H9 (cell line): ENCODE measurements at regions not wholly inside any gene's neighbourhood (a gene's known extent, or its start where the extent isn't known, plus 50 kb on each side); places are given as distances from the start of the nearest gene placed in this dataset.

ENCODE experiments used
- DNase-seq: peaks from one replicate; pipeline ENCODE4 v3.0.0-alpha.2; 2017
- H2AFZ ChIP-seq: one replicate; pipeline ENCODE4 v1.6.1; 2013; ENCODE audit warnings: mild to moderate bottlenecking, low read length, control low read depth, moderate library complexity
- H2AK5ac ChIP-seq: 2 replicates; pipeline ENCODE4 v1.6.1; 2013; ENCODE audit warnings: low read length, control low read depth, mixed read lengths; ENCODE audit not compliant: insufficient read length
- H2BK120ac ChIP-seq: one replicate; pipeline ENCODE4 v1.6.1; 2013; ENCODE audit warnings: low read depth, mild to moderate bottlenecking, low read length, control low read depth, inconsistent platforms; ENCODE audit not compliant: poor library complexity, severe bottlenecking
- H2BK12ac ChIP-seq: 2 replicates; pipeline ENCODE4 v1.6.1; 2013; ENCODE audit warnings: low read length, control low read depth, mixed read lengths, low read depth; ENCODE audit not compliant: insufficient read length
- H2BK15ac ChIP-seq: 2 replicates; pipeline ENCODE4 v1.6.1; 2013; ENCODE audit warnings: low read depth, low read length, control low read depth
- H2BK20ac ChIP-seq: one replicate; pipeline ENCODE4 v1.6.1; 2013; ENCODE audit warnings: low read depth, mild to moderate bottlenecking, low read length, control low read depth, inconsistent platforms; ENCODE audit not compliant: poor library complexity, severe bottlenecking
- H2BK5ac ChIP-seq: 2 replicates; pipeline ENCODE4 v1.6.1; 2013; ENCODE audit warnings: low read length, control low read depth, mixed read lengths; ENCODE audit not compliant: insufficient read length
- H3K14ac ChIP-seq: 2 replicates; pipeline ENCODE4 v1.6.1; 2013; ENCODE audit warnings: low read length, control low read depth; ENCODE audit not compliant: insufficient read depth
- H3K18ac ChIP-seq: 2 replicates; pipeline ENCODE4 v1.6.1; 2013; ENCODE audit warnings: low read depth, mild to moderate bottlenecking, mixed read lengths, low read length, control low read depth; ENCODE audit not compliant: insufficient read length
- H3K23ac ChIP-seq: 2 replicates; pipeline ENCODE4 v1.6.1; 2013; ENCODE audit warnings: low read length, control low read depth, mixed read lengths, low read depth; ENCODE audit not compliant: insufficient read length
- H3K23me2 ChIP-seq: 2 replicates; pipeline ENCODE4 v1.6.1; 2013; ENCODE audit warnings: low read depth, mild to moderate bottlenecking, mixed read lengths, low read length, control low read depth; ENCODE audit not compliant: insufficient read length, poor library complexity, severe bottlenecking
- H3K27ac ChIP-seq: 2 replicates; pipeline ENCODE4 v1.5.1; 2013; ENCODE audit warnings: low read length, control low read depth, mixed read lengths, low read depth; ENCODE audit not compliant: insufficient read length
- H3K27me3 ChIP-seq: 2 replicates; pipeline ENCODE4 v1.6.1; 2013; ENCODE audit warnings: low read length, control low read depth, inconsistent platforms; ENCODE audit not compliant: insufficient read depth
- H3K4ac ChIP-seq: 2 replicates; pipeline ENCODE4 v1.6.1; 2013; ENCODE audit warnings: low read depth, mild to moderate bottlenecking, control low read depth, inconsistent platforms, low read length, moderate library complexity
- H3K4me1 ChIP-seq: 2 replicates; pipeline ENCODE4 v1.6.1; 2013; ENCODE audit warnings: low read length, control low read depth, inconsistent platforms; ENCODE audit not compliant: insufficient read depth
- H3K4me2 ChIP-seq: 2 replicates; pipeline ENCODE4 v1.6.1; 2013; ENCODE audit warnings: low read length, control low read depth, mixed read lengths; ENCODE audit not compliant: insufficient read length, insufficient read depth
- H3K56ac ChIP-seq: 2 replicates; pipeline ENCODE4 v1.6.1; 2013; ENCODE audit warnings: low read depth, mild to moderate bottlenecking, mixed read lengths, low read length, control low read depth; ENCODE audit not compliant: insufficient read length
- H3K79me1 ChIP-seq: 2 replicates; pipeline ENCODE4 v1.6.1; 2013; ENCODE audit warnings: low read depth, mild to moderate bottlenecking, moderate library complexity, low read length, control low read depth, inconsistent platforms; ENCODE audit not compliant: insufficient read depth, poor library complexity, severe bottlenecking
- H3K79me2 ChIP-seq: 2 replicates; pipeline ENCODE4 v1.6.1; 2013; ENCODE audit warnings: low read length, control low read depth, inconsistent platforms; ENCODE audit not compliant: insufficient read depth
- H3K9ac ChIP-seq: 2 replicates; pipeline ENCODE4 v1.6.1; 2013; ENCODE audit warnings: low read length, control low read depth, mixed read lengths; ENCODE audit not compliant: insufficient read length; ENCODE audit errors: extremely low read depth
- H3K9me3 ChIP-seq: one replicate; pipeline ENCODE4 v1.6.1; 2013; ENCODE audit warnings: low read depth, low read length, inconsistent platforms; ENCODE audit not compliant: control insufficient read depth
- H3T11ph ChIP-seq: one replicate; pipeline ENCODE4 v1.6.1; 2013; ENCODE audit warnings: mild to moderate bottlenecking, low read length, control low read depth, inconsistent platforms
- H4K20me1 ChIP-seq: one replicate; pipeline ENCODE4 v1.6.1; 2013; ENCODE audit not compliant: control insufficient read depth, insufficient read length, insufficient read depth
- H4K5ac ChIP-seq: 2 replicates; pipeline ENCODE4 v1.6.1; 2013; ENCODE audit warnings: low read depth, mild to moderate bottlenecking, mixed read lengths, low read length, control low read depth; ENCODE audit not compliant: insufficient read length
- H4K8ac ChIP-seq: replicated peaks from 2 replicates; pipeline ENCODE4 v1.6.1; 2013; ENCODE audit warnings: low read length, control low read depth, mixed read lengths, low read depth; ENCODE audit not compliant: insufficient read length
- H4K91ac ChIP-seq: 2 replicates; pipeline ENCODE4 v1.6.1; 2013; ENCODE audit warnings: low read depth, mild to moderate bottlenecking, moderate library complexity, mixed read lengths, low read length, control low read depth; ENCODE audit not compliant: insufficient read length
- H3K27ac Mint-ChIP-seq, 3 experiments: 2 replicates in 2 of 3; 3 replicates in 1 of 3; pipeline ENCODE4 v1.8.0; 2020 to 2021; ENCODE audit warnings: mixed read lengths in 3 of 3, mild to moderate bottlenecking in 1 of 3, moderate library complexity in 1 of 3
- H3K27me3 Mint-ChIP-seq: 2 replicates; pipeline ENCODE4 v1.8.0; 2021; ENCODE audit warnings: low read depth, mild to moderate bottlenecking, moderate library complexity, mixed read lengths
- H3K36me3 Mint-ChIP-seq, 3 experiments: 2 replicates in 2 of 3; 3 replicates in 1 of 3; pipeline ENCODE4 v1.8.0; 2020 to 2021; ENCODE audit warnings: low read depth in 3 of 3, mixed read lengths in 3 of 3; ENCODE audit not compliant: insufficient read depth in 1 of 3
- H3K4me1 Mint-ChIP-seq, 2 experiments: 2 replicates each; pipeline ENCODE4 v1.8.0; 2020; ENCODE audit warnings: mixed read lengths in 2 of 2
- H3K4me3 Mint-ChIP-seq, 2 experiments: 2 replicates in 1 of 2; 3 replicates in 1 of 2; pipeline ENCODE4 v1.8.0; 2020 to 2021; ENCODE audit warnings: mild to moderate bottlenecking in 2 of 2, mixed read lengths in 2 of 2, moderate library complexity in 1 of 2
- H3K9me3 Mint-ChIP-seq, 2 experiments: 2 replicates in 1 of 2; 3 replicates in 1 of 2; pipeline ENCODE4 v1.8.0; 2020; ENCODE audit warnings: mild to moderate bottlenecking in 2 of 2, mixed read lengths in 2 of 2, moderate library complexity in 1 of 2
- WGBS: extraction: QIAGEN DNeasy Blood & Tissue Kit; methylation state at CpG from one replicate; pipeline ENCODE4 v1.1.7; 2013; ENCODE audit warnings: missing lambda C conversion rate, low lambda C conversion rate, mixed read lengths; ENCODE audit not compliant: insufficient read length; ENCODE audit errors: extremely low coverage; 5-methylcytosine and 5-hydroxymethylcytosine counted together
- TF ChIP-seq, protein P1 (sequence below): fragments of 200-600 bp; sonication (generic); conservative IDR thresholded peaks from 3 replicates; pipeline ENCODE4 v1.8.0; 2021; ENCODE audit warnings: antibody characterized with exemption, mild to moderate bottlenecking

DNA sequence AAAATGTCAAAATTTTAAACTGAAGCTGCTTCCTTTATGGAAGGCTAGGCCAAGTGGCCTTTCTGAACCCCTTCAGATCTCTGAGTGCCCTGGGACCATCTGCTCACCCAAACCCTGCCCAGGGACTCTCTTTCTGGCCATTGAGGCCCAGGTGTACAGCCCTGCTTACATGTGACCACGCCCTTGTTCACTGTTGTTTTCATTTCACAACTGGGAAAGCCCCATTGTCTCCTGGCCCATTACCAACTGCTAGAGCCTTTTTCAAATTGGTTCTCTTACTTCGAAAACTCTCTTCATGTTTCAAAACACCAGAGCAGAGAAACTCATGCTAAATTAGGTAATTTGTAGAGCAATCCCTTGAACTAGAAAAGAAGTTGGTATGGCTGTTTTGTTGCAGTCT, 219.5 kb upstream of the TANK start:
- H3K36me3 Mint-ChIP-seq = peaks cover 0 to 4% (median 2%) of the 10 kb centered on the region in 3 experiments; a peak in 2 of 7 replicates
- Histone ChIP-seq H2BK5ac (no peak overlapping the region), H3K14ac (no peak overlapping the region), H3T11ph (no peak overlapping the region), H3K23me2 (no peaks in the 10 kb centered on the region), H3K18ac (no peak overlapping the region), H3K4me1 (peaks cover 2% of the 10 kb centered on the region; the same call in 1 of the 2 replicates), H3K79me2 (no peaks in the 10 kb centered on the region), H2BK15ac (no peak overlapping the region), H3K9ac (no peak overlapping the region), H2BK120ac (no peak overlapping the region), H3K4ac (no peak overlapping the region), H3K23ac (no peak overlapping the region), H2AK5ac (no peak overlapping the region), H4K5ac (no peak overlapping the region), H4K8ac (no peak overlapping the region), H3K27me3 (no peaks in the 10 kb centered on the region), H3K79me1 (no peaks in the 10 kb centered on the region), H3K9me3 (no peaks in the 10 kb centered on the region), H3K27ac (no peak overlapping the region), H3K56ac (no peak overlapping the region), H4K91ac (no peak overlapping the region), H2BK12ac (no peak overlapping the region), H2AFZ (no peak overlapping the region), H3K4me2 (no peak overlapping the region), H4K20me1 (no peaks in the 10 kb centered on the region), H2BK20ac (no peak overlapping the region)
- H3K4me1 Mint-ChIP-seq = peaks cover 27 to 28% of the 10 kb centered on the region in 2 experiments
- WGBS = no CpG with 5 or more reads among the region's 2 CpGs
- peak overlapping the region in 1 of 3 experiments; percentile 46; a peak in 1 of 7 replicates for H3K27ac Mint-ChIP-seq
- H3K9me3 Mint-ChIP-seq = peaks cover 2 to 5% of the 10 kb centered on the region in 2 experiments; a peak in 2 of 5 replicates
- DNase-seq = no peak
- H3K4me3 Mint-ChIP-seq = no peak overlapping the region
- TF ChIP-seq, protein P1, sequence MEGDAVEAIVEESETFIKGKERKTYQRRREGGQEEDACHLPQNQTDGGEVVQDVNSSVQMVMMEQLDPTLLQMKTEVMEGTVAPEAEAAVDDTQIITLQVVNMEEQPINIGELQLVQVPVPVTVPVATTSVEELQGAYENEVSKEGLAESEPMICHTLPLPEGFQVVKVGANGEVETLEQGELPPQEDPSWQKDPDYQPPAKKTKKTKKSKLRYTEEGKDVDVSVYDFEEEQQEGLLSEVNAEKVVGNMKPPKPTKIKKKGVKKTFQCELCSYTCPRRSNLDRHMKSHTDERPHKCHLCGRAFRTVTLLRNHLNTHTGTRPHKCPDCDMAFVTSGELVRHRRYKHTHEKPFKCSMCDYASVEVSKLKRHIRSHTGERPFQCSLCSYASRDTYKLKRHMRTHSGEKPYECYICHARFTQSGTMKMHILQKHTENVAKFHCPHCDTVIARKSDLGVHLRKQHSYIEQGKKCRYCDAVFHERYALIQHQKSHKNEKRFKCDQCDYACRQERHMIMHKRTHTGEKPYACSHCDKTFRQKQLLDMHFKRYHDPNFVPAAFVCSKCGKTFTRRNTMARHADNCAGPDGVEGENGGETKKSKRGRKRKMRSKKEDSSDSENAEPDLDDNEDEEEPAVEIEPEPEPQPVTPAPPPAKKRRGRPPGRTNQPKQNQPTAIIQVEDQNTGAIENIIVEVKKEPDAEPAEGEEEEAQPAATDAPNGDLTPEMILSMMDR = no peak
- no peaks in the 10 kb centered on the region for H3K27me3 Mint-ChIP-seq
